Bronchial epithelial cell (primary cell): ENCODE measurements at regions not wholly inside any gene's neighbourhood (a gene's known extent, or its start where the extent isn't known, plus 50 kb on each side); places are given as distances from the start of the nearest gene placed in this dataset.

Source experiments
- DNase-seq: peaks from one replicate; pipeline ENCODE4 v3.0.0-alpha.2; 2010; ENCODE audit warnings: low read depth
- FAIRE-seq: peaks from 2 replicates; lab custom pipeline; 2011; peaks lifted over from hg19 to GRCh38; lab: Jason Lieb, UNC
- H3K27me3 ChIP-seq: 2 replicates; pipeline ENCODE4 v1.5.1; 2011; ENCODE audit warnings: low read length; ENCODE audit not compliant: control insufficient read depth, insufficient read depth
- H3K36me3 ChIP-seq: 2 replicates; pipeline ENCODE4 v1.5.1; 2011; ENCODE audit warnings: low read length; ENCODE audit not compliant: control insufficient read depth, insufficient read depth
- H3K4me3 ChIP-seq: 2 replicates; pipeline ENCODE4 v1.5.1; 2011; ENCODE audit warnings: mild to moderate bottlenecking, low read depth, low read length, control low read depth
- TF ChIP-seq, protein P1 (sequence below): IDR thresholded peaks from 2 replicates; pipeline ENCODE4 v1.5.1; 2011; ENCODE audit warnings: mild to moderate bottlenecking, moderate library complexity, low read length, control low read depth, inconsistent platforms; ENCODE audit not compliant: insufficient read depth, severe bottlenecking

GRCh38 chr12:40168001-40168400 is 56.8 kb upstream of the LRRK2 start:
- DNase-seq (no peak), FAIRE-seq (no peak)
- H3K4me3 ChIP-seq, result no peak overlapping the region
- H3K27me3 ChIP-seq, result no peaks in the 10 kb centered on the region
- TF ChIP-seq, protein P1, sequence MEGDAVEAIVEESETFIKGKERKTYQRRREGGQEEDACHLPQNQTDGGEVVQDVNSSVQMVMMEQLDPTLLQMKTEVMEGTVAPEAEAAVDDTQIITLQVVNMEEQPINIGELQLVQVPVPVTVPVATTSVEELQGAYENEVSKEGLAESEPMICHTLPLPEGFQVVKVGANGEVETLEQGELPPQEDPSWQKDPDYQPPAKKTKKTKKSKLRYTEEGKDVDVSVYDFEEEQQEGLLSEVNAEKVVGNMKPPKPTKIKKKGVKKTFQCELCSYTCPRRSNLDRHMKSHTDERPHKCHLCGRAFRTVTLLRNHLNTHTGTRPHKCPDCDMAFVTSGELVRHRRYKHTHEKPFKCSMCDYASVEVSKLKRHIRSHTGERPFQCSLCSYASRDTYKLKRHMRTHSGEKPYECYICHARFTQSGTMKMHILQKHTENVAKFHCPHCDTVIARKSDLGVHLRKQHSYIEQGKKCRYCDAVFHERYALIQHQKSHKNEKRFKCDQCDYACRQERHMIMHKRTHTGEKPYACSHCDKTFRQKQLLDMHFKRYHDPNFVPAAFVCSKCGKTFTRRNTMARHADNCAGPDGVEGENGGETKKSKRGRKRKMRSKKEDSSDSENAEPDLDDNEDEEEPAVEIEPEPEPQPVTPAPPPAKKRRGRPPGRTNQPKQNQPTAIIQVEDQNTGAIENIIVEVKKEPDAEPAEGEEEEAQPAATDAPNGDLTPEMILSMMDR, result no peak
- no peaks in the 10 kb centered on the region for H3K36me3 ChIP-seq

DNA sequence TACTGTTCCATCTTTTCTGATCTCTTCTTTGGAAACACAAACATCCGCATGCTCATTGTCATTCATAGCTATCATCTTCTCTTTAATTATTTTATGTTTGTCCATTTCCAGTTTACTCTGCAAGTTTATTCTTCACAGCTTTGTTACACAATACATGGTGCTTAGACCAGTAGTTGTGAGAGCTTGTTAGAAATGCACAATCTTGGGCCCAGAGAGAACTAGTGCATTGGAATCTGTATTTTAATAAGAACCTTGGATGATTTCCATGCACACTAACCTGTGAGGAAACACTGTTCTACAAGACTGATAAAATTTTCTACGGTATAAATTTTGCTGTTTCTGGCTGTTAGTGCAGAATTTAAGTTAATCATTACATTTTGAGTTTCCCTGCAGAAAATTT is 59.3 kb upstream of the SLC2A13 start:
- Histone ChIP-seq H3K4me3 (no peak overlapping the region), H3K27me3 (no peaks in the 10 kb centered on the region), H3K36me3 (no peaks in the 10 kb centered on the region)
- TF ChIP-seq, protein P1, result no peak
- FAIRE-seq (no peak), DNase-seq (no peak)

DNA sequence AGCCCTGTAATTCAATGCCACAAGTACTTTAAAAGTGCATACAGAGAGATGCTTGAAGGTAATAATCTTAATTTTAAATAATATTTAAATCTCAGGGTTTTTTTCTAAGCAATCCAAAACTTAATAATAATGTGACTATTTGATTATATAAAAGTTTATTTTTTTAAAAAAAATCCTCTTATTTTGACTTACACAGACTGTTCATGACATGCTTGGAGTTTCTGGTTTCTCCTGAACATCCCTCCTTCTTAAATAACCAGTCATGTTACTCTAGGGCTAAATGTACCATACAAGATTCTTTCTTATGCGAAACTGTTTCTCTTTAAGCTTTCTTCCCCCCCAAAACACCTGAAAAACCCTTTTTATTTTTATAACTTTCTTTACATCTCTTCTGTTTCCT is 58.2 kb upstream of the SLC2A13 start:
- Histone ChIP-seq H3K27me3 (no peaks in the 10 kb centered on the region), H3K36me3 (no peaks in the 10 kb centered on the region), H3K4me3 (no peak overlapping the region)
- FAIRE-seq (no peak), DNase-seq (no peak)
- TF ChIP-seq, protein P1, result no peak

- Histone ChIP-seq H3K36me3 (no peaks in the 10 kb centered on the region), H3K4me3 (no peak overlapping the region), H3K27me3 (no peaks in the 10 kb centered on the region)
- no peak for DNase-seq
- no peak for FAIRE-seq
- TF ChIP-seq, protein P1, result no peak
These were observed 56.2 kb upstream of the SLC2A13 start for GRCh38 chr12:40162033-40162432.

GRCh38 chr12:40158592-40159111 is 52.8 kb upstream of the SLC2A13 start:
- Histone ChIP-seq H3K27me3 (no peaks in the 10 kb centered on the region), H3K4me3 (no peak overlapping the region), H3K36me3 (no peaks in the 10 kb centered on the region)
- FAIRE-seq (peak; percentile 13), DNase-seq (peak; percentile 99)
- TF ChIP-seq, protein P1, result no peak

GRCh38 chr12:40157336-40157735 is 51.5 kb upstream of the SLC2A13 start:
- no peak for FAIRE-seq
- TF ChIP-seq, protein P1, result no peak
- DNase-seq, result no peak
- H3K36me3 ChIP-seq, result no peaks in the 10 kb centered on the region
- no peaks in the 10 kb centered on the region for H3K27me3 ChIP-seq
- H3K4me3 ChIP-seq, result no peak overlapping the region
